ENCODE measurements at regions not wholly inside any gene's neighbourhood (a gene's known extent, or its start where the extent isn't known, plus 50 kb on each side); places are given as distances from the start of the nearest gene placed in this dataset.

DNA sequence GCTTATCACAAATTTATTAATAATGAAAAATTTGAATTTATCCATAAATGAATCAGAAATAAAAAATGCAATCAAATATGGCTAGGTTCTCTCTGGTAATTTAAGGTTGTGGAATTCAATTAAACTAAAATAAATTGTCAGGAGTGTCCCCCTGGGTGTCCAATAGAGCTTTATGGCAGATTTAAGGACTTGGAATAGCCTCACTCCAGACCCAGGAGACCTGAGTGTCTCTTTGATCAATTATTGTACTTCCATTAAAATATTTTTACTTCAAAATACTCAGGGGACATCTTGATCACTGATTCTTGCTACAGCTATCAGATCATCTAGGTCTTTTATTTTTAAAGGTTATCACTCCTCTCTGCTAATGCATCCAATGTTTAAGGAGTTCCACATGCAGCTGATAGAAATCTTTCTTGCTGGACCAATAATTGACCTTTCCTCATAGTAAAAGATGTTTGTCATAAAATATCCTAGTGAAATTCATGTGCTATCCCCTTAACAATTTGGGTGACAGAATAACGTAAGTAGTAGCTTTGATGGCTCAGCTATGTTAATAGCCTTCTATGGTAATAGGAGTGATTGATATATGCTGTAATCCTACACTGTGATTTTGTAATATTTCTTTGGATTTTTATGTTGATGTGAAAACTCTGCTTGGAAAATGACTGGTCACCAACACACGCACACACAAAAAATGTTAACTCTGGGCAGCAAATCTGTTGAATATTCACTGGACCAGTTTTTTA, 395.3 kb downstream of the NYAP2 start:
- no peak overlapping the region for H3K4me3 Mint-ChIP-seq

DNA sequence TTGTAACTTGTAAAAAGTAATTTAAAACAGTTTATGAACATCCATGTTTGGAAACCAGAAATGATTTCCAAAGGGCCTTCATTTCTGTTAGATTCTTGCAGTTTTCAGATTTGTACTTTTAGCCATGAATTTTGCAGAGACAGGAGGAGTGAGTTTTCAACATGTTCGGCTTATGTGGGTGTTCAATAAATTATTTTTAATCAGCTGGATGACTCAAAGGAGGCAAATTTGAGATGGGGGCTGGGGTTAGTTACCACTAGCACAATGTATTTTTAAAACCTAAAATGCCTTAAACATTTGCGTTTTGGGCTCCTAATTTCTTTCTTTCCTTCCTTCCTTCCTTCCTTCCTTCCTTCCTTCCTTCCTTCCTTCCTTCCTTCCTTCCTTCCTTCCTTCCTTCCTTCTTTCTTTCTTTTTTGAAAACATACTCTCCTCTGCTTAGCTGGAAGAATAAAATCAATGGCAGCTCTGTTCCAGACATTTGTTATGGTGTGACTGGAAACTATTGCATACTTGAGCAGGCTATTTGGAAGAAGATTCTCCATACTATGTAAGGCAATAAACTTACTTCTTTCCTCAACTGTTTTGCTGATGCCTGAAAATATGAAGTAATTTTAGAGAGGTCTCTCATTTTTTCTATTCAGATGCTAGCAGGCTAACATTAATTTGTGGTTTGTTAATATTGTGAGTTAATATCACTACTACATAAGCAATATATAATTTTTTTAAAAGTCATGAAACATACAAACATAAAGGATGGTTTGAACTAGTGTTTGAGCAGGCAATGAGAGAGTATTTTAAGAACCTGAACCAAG, 394.4 kb downstream of the NYAP2 start:
- no peak overlapping the region for H3K4me3 Mint-ChIP-seq
- no peaks in the 10 kb centered on the region for H3K4me1 Mint-ChIP-seq
- H3K27me3 Mint-ChIP-seq = no peaks in the 10 kb centered on the region
- no peaks in the 10 kb centered on the region for H3K9me3 Mint-ChIP-seq
- H3K36me3 Mint-ChIP-seq = no peaks in the 10 kb centered on the region
- no peak for ATAC-seq
- no peak overlapping the region for H3K27ac Mint-ChIP-seq

More for the DNA sequence above, 395.3 kb downstream of the NYAP2 start:
- no peaks in the 10 kb centered on the region for H3K27me3 Mint-ChIP-seq
- no peak for ATAC-seq
- no peaks in the 10 kb centered on the region for H3K36me3 Mint-ChIP-seq
- no peaks in the 10 kb centered on the region for H3K9me3 Mint-ChIP-seq
- no peak overlapping the region for H3K27ac Mint-ChIP-seq
- no peaks in the 10 kb centered on the region for H3K4me1 Mint-ChIP-seq

DNA sequence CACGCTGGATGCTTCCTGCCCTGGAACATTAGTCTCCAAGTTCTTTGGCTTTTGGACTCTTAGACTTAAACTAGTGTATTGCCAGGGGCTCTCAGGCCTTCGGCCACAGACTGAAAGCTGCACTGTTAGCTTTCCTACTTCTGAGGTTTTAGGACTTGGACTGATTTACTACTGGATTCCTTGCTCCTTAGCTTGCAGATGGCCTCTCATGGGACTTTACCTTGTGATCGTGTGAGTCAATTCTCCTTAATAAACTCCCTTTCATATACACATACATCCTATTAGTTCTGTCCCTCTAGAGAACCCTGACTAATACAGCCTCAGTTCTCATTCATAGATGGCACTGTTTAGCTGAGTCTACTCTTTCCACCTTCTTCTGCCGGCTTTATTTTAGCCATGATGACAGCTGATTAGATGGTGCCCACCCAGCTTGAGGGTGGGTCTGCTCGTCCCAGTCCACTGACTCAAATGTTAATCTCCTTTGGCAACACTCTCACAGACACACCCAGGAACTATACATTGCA, 389.1 kb downstream of the NYAP2 start:
- Mint-ChIP-seq H3K36me3 (no peaks in the 10 kb centered on the region), H3K4me1 (no peaks in the 10 kb centered on the region), H3K27ac (no peak overlapping the region), H3K27me3 (no peaks in the 10 kb centered on the region), H3K9me3 (no peaks in the 10 kb centered on the region), H3K4me3 (no peak overlapping the region)
- no peak for ATAC-seq

DNA sequence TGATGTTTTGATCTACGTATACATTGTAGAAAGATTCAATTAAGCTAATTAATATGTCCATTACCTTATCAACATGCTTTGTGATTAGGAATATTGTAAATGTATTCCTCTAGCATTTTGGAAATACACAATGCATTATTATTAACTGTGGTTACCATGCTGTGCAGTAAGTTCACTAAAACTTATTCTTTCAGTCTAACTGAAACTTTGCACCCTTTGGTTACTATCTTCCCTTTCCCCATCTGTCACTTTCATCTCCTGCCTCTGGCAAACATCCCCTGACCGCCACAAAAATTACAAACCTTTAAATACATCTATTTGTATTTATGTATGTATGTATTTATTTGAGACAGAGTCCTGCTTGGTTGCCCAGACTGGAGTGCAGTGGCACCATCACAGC, 388.0 kb downstream of the NYAP2 start:
- H3K9me3 Mint-ChIP-seq = no peaks in the 10 kb centered on the region
- H3K27ac Mint-ChIP-seq = no peak overlapping the region

DNA sequence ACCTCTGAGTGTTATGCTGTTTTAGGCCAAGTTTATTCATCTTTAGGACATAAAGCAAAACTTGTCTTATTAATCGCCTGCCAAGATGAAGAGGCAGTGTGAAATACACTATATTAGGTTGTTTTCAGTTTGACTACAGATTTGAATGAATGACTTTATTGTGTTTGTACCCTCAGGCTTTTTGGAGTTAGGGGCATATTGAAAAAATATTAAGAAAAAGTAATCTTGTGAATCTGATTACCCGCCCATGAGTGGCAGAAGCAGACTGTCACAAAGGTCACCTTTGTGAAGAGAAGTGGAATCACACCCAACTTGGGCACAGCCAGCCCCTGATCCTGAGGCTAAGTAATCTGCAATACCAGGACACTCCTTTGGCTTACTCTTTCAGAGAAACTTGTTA, 382.5 kb downstream of the NYAP2 start:
- H3K36me3 Mint-ChIP-seq = no peaks in the 10 kb centered on the region
- no peak for ATAC-seq
- no peaks in the 10 kb centered on the region for H3K4me1 Mint-ChIP-seq
- no peaks in the 10 kb centered on the region for H3K9me3 Mint-ChIP-seq
- H3K27me3 Mint-ChIP-seq = no peaks in the 10 kb centered on the region
- no peak overlapping the region for H3K4me3 Mint-ChIP-seq
- H3K27ac Mint-ChIP-seq = no peak overlapping the region

More for the DNA sequence above, 388.0 kb downstream of the NYAP2 start:
- no peak overlapping the region for H3K4me3 Mint-ChIP-seq
- H3K27me3 Mint-ChIP-seq = no peaks in the 10 kb centered on the region
- H3K36me3 Mint-ChIP-seq = no peaks in the 10 kb centered on the region
- ATAC-seq = no peak
- H3K4me1 Mint-ChIP-seq = no peaks in the 10 kb centered on the region

DNA sequence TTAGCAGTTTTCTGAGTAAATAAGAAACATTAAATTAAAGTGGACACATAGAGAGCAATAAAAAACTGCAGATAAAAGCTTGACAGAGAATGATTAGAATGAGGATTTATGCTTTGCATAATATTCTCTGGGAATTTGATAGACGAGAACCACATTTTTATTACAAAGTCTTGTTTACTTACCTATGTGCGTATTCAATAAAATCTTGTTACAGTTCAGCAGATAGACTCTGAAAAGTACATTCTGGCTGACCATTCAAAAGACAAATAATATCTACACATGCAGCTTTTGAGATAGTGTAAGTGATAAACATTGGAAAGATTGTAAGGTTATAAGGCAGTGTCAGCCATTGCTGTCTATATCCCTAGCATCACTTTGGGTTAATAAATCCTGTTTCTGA, 381.6 kb downstream of the NYAP2 start:
- H3K27me3 Mint-ChIP-seq = no peaks in the 10 kb centered on the region
- H3K27ac Mint-ChIP-seq = no peak overlapping the region
- no peaks in the 10 kb centered on the region for H3K36me3 Mint-ChIP-seq
- no peak for ATAC-seq
- no peak overlapping the region for H3K4me3 Mint-ChIP-seq
- H3K4me1 Mint-ChIP-seq = no peaks in the 10 kb centered on the region
- no peaks in the 10 kb centered on the region for H3K9me3 Mint-ChIP-seq

DNA sequence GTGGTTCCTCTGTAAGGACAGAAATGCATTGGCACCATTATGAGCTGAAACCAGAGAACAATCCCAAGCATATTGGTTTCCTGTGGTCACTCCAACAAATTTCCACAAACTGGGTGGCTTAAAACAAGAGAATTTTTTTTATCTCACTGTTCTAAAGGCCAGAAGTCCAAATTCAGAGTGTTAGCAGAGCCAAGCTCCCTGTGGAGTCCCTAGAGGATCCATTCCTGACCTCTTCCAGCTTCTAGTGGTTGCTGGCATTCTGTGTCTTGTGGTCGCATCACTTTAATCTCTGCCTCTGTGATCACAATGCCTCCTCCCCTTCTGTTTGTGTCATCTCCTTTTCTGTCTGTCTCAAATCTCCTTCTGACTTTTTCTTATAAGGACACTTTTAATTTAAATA, 380.3 kb downstream of the NYAP2 start:
- ATAC-seq = no peak
- no peak overlapping the region for H3K4me3 Mint-ChIP-seq
- no peaks in the 10 kb centered on the region for H3K27me3 Mint-ChIP-seq
- H3K9me3 Mint-ChIP-seq = peaks cover 4% of the 10 kb centered on the region
- no peak overlapping the region for H3K27ac Mint-ChIP-seq
- H3K4me1 Mint-ChIP-seq = no peaks in the 10 kb centered on the region
- H3K36me3 Mint-ChIP-seq = no peaks in the 10 kb centered on the region

DNA sequence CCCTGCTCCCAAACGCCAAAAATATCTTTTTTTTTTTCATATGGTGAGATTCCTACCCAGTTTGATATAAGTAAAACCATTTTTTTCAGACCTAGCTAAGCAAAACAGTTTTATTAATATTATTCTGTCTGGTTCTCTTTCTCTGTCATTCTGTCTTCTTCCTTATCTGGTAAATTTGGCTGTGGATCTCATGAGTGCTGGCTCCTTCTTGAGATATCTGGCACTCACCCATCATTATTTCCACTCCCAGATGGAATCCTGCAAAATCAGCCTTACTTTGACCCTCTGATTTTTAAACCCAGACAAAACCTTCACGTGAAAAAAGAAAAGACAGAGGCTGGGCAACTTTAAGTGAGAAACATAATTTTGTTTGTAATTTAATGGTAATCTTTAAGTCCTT, 373.6 kb downstream of the NYAP2 start:
- Mint-ChIP-seq H3K27ac (no peak overlapping the region), H3K27me3 (no peaks in the 10 kb centered on the region), H3K36me3 (no peaks in the 10 kb centered on the region), H3K4me1 (no peaks in the 10 kb centered on the region), H3K4me3 (no peak overlapping the region), H3K9me3 (peaks cover 8% of the 10 kb centered on the region)
- no peak for ATAC-seq

DNA sequence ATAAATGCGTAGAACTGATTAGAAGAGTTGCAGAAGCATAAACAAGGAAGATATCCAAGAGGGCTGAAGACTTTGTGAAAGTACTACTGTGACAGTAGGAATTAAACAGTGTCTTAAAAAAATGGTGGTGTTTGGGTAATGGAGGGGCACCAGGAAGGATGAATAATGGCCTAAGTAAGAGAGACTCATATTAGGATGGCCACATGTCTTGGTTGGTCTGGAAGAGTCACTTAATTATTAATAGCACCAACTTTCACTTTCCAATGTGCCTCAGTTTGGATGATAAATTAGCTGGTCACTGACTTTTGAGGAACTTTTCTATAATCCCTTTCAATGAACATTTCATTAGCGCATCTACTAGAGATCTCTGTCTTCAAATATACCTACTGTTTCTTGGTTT, 372.2 kb downstream of the NYAP2 start:
- Mint-ChIP-seq H3K4me3 (no peak overlapping the region), H3K36me3 (no peaks in the 10 kb centered on the region), H3K4me1 (no peaks in the 10 kb centered on the region), H3K27ac (no peak overlapping the region), H3K9me3 (peaks cover 8% of the 10 kb centered on the region), H3K27me3 (no peaks in the 10 kb centered on the region)
- no peak for ATAC-seq

DNA sequence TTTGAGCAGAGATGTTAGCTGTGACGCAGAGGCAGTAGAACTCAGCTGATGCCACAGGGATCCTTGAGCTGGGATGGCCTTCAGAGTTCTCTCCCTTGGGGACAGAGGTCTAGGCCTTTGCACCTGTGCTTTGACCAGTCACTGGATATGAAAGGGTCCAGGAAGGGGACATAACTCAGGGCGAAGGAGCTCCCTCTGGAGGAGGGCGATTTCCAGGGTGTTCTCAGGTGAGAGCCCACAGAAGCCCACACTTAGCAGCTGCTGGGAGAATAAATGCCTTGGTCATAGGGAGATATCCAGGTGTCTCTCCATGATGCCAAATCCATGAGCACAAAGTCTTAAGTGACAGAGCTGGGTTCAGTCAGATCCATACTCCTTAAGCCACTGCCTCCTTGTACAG, 369.2 kb downstream of the NYAP2 start:
- Mint-ChIP-seq H3K27ac (no peak overlapping the region), H3K27me3 (no peaks in the 10 kb centered on the region), H3K4me3 (no peak overlapping the region), H3K9me3 (no peaks in the 10 kb centered on the region), H3K4me1 (no peaks in the 10 kb centered on the region), H3K36me3 (no peaks in the 10 kb centered on the region)
- peak; percentile 28 for ATAC-seq

DNA sequence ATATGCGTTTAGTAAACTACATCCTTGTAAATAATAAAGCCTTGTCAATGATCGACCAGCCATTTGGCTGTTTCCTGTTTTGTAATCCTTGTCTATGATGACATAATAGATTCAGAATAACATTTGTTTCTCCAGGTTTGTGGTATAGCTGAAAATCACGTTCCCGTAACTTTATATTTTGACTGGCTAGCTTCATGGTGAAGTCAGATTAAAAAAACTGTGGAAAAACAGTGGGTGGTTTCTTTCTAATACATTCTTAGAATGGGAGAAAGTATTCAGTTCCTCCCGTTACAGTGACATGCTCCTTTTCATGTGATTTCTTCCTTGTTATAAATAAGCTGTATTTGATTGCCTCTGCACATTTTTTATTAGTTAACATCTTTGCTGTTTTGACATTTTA, 366.9 kb downstream of the NYAP2 start:
- no peak overlapping the region for H3K27ac Mint-ChIP-seq
- no peaks in the 10 kb centered on the region for H3K36me3 Mint-ChIP-seq
- H3K4me3 Mint-ChIP-seq = no peak overlapping the region
- no peak for ATAC-seq
- no peaks in the 10 kb centered on the region for H3K27me3 Mint-ChIP-seq
- H3K9me3 Mint-ChIP-seq = no peaks in the 10 kb centered on the region
- no peaks in the 10 kb centered on the region for H3K4me1 Mint-ChIP-seq

DNA sequence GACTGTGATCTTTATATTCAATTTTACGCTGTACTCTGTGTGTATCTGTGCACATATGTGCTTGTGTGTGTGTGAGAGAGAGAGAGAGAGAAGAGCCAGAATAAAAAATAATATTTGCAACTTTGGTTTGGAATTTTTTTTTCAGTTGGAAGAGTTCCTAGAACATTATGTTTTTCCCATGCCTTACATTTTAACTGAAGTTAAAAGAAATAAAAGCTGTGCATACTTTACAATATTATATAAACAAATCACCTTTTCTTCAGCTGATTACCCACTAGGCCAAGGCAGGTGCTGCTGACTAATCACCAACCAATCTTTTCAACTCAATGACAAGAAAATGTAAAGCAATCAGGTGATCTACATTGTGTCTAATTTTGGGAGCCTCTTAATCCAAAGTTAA, 366.3 kb downstream of the NYAP2 start:
- Mint-ChIP-seq H3K27ac (no peak overlapping the region), H3K4me1 (no peaks in the 10 kb centered on the region), H3K9me3 (no peaks in the 10 kb centered on the region), H3K36me3 (no peaks in the 10 kb centered on the region), H3K4me3 (no peak overlapping the region), H3K27me3 (no peaks in the 10 kb centered on the region)
- ATAC-seq = no peak

DNA sequence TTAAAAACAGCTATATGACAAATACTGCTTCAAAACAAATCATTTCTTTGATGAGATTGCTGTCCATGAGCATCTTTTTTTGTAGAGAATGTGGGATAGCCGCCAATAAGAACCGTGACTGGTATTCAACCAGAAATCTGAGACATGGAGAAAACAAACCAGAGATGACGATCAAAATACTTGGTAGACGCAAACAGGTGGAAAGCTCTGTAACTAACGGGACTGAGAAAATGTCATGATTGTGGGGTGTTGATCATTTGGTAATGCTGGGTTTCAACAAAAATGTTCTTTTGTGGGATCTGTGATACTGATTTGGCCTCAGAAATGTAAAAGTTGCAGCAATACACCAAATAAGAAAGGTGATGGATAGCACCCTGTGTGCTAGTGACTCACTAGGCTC, 364.8 kb downstream of the NYAP2 start:
- no peak overlapping the region for H3K4me3 Mint-ChIP-seq
- no peak for ATAC-seq
- no peaks in the 10 kb centered on the region for H3K36me3 Mint-ChIP-seq
- no peaks in the 10 kb centered on the region for H3K27me3 Mint-ChIP-seq
- no peak overlapping the region for H3K27ac Mint-ChIP-seq
- no peaks in the 10 kb centered on the region for H3K9me3 Mint-ChIP-seq
- H3K4me1 Mint-ChIP-seq = no peaks in the 10 kb centered on the region

DNA sequence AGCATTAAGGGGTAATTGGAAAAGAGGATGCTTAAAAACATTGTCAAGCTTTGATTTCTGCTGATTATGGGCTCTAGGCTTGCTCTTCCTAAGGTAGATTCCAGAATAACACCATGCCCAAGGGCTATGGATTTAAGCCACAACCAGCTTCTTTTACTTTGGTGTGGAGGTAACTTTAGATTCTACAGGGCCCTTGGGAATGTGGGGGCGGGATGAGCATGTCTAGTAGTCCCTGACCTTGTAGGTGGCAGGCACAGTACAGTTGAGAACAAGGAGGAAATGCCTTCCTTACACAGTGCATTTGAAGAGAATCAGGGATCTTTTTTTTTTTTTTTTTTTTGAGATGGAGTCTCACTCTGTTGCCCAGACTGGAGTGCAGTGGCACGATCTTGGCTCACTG, 364.2 kb downstream of the NYAP2 start:
- no peaks in the 10 kb centered on the region for H3K4me1 Mint-ChIP-seq
- H3K36me3 Mint-ChIP-seq = no peaks in the 10 kb centered on the region

DNA sequence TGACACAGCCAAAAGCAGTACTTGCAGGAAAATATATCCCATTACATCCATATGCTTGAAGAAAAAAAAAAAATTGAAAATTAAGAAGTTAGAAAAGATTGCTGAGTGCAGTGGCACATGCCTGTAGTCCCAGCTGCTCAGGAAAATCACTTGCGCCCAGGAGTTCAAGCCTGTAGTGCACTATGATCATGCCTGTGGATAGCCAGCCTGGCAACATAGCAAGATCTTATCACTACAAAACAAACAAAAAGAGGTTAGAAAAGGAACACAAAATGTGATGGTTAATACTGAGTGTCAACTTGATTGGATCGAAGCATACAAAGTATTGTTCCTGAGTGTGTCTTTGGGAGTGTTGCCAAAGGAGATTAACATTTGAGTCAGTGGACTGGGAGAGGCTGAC, 361.9 kb downstream of the NYAP2 start:
- H3K27ac Mint-ChIP-seq = no peak overlapping the region
- no peaks in the 10 kb centered on the region for H3K36me3 Mint-ChIP-seq
- H3K9me3 Mint-ChIP-seq = no peaks in the 10 kb centered on the region
- H3K4me3 Mint-ChIP-seq = no peak overlapping the region
- ATAC-seq = no peak
- H3K4me1 Mint-ChIP-seq = no peaks in the 10 kb centered on the region
- H3K27me3 Mint-ChIP-seq = no peaks in the 10 kb centered on the region

More for the DNA sequence above, 364.2 kb downstream of the NYAP2 start:
- peak; percentile 32 for ATAC-seq
- no peaks in the 10 kb centered on the region for H3K27me3 Mint-ChIP-seq
- no peak overlapping the region for H3K4me3 Mint-ChIP-seq
- H3K9me3 Mint-ChIP-seq = no peaks in the 10 kb centered on the region
- H3K27ac Mint-ChIP-seq = no peak overlapping the region

DNA sequence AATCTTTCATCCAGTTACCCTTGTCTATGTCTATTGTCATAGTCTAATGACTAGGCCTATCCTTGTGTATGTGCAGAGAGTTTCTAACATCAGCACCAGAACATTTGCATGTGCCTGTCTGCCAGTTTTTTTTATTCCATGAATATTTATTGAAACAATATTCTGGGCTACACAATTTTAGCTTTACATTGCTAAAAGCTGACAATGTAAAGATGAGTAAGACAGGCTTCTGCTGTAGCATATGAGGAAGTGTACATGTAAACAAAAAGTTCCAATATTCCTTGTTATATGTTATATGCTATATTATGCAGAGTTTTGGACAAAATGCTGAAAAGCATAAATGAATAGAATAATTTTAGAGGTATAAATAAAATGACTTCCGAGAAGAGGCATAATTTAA, 357.7 kb downstream of the NYAP2 start:
- Mint-ChIP-seq H3K27ac (no peak overlapping the region), H3K36me3 (no peaks in the 10 kb centered on the region), H3K4me1 (no peaks in the 10 kb centered on the region), H3K9me3 (no peaks in the 10 kb centered on the region), H3K27me3 (no peaks in the 10 kb centered on the region), H3K4me3 (no peak overlapping the region)
- no peak for ATAC-seq
